ENCODE measurements at regions not wholly inside any gene's neighbourhood (a gene's known extent, or its start where the extent isn't known, plus 50 kb on each side); places are given as distances from the start of the nearest gene placed in this dataset.

- TF ChIP-seq ZBTB25 (CRISPR knock-in tag; IDR thresholded peaks at IDR 0.05): peak; percentile 74; the same call in 1 of the 2 replicates
- peak; percentile 46; the same call in 1 of the 2 replicates for TF ChIP-seq ZNF740 (CRISPR knock-in tag; IDR thresholded peaks at IDR 0.05)
- no peak for TF ChIP-seq ZNF7 (CRISPR knock-in tag; IDR thresholded peaks at IDR 0.05)
- no peak for TF ChIP-seq ZNF333 (CRISPR knock-in tag; IDR thresholded peaks at IDR 0.05; ENCODE audit: borderline replicate concordance)
- TF ChIP-seq PCBP2 (optimal IDR thresholded peaks at IDR 0.05; ENCODE audit: low read depth, low read length, poor library complexity, severe bottlenecking): no peak
- TF ChIP-seq GFI1 (CRISPR knock-in tag; IDR thresholded peaks at IDR 0.05; ENCODE audit: borderline replicate concordance): peak; percentile 36; the same call in 1 of the 2 replicates
- peak; percentile 98 for TF ChIP-seq ZNF580 (CRISPR knock-in tag; IDR thresholded peaks at IDR 0.05; ENCODE audit: borderline replicate concordance, low read depth)
- peak; percentile 93 for TF ChIP-seq BRCA1 (CRISPR knock-in tag; IDR thresholded peaks at IDR 0.05)
- no peak for TF ChIP-seq SNRNP70 (IDR thresholded peaks at IDR 0.05; ENCODE audit: low read depth, low read length)
- peak; percentile 96; the same call in 1 of the 2 replicates for TF ChIP-seq ZNF124 (CRISPR knock-in tag; IDR thresholded peaks at IDR 0.05)
- TF ChIP-seq ISL2 (CRISPR knock-in tag; IDR thresholded peaks at IDR 0.05): peak; percentile 79; the same call in 1 of the 2 replicates
- TF ChIP-seq ZNF33A (CRISPR knock-in tag; IDR thresholded peaks at IDR 0.05; ENCODE audit: borderline replicate concordance): no peak
- TF ChIP-seq FOXP1 (IDR thresholded peaks at IDR 0.05): no peak
- TF ChIP-seq FOXP1 (CRISPR knock-in tag; IDR thresholded peaks at IDR 0.05): no peak
- TF ChIP-seq KLF13 (CRISPR knock-in tag; IDR thresholded peaks at IDR 0.05): no peak
- TF ChIP-seq MBNL3 (CRISPR knock-in tag; conservative IDR thresholded peaks at IDR 0.05): no peak
- TF ChIP-seq ELK4 (CRISPR knock-in tag; IDR thresholded peaks at IDR 0.05; ENCODE audit: borderline replicate concordance): no peak
- TF ChIP-seq ATF4 (CRISPR knock-in tag; IDR thresholded peaks at IDR 0.05): peak in 1 of 2 experiments; percentile 56; a peak in 2 of 4 replicates
- TF ChIP-seq JARID2 (CRISPR knock-in tag; IDR thresholded peaks at IDR 0.05; ENCODE audit: insufficient replicate concordance): no peak
- TF ChIP-seq, protein P1, sequence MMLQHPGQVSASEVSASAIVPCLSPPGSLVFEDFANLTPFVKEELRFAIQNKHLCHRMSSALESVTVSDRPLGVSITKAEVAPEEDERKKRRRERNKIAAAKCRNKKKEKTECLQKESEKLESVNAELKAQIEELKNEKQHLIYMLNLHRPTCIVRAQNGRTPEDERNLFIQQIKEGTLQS (CRISPR knock-in tag; IDR thresholded peaks at IDR 0.05): no peak; the same call in 1 of the 2 replicates
- TF ChIP-seq KLF11 (CRISPR knock-in tag; IDR thresholded peaks at IDR 0.05): no peak
- 0 out of 2 replicates have a peak, but pooled peaks have one; percentile 15 for TF ChIP-seq TOE1 (CRISPR knock-in tag; IDR thresholded peaks at IDR 0.05)
- no peak for TF ChIP-seq ZFAT (CRISPR knock-in tag; conservative IDR thresholded peaks at IDR 0.05)
- no peak for TF ChIP-seq ZNF34 (CRISPR knock-in tag; IDR thresholded peaks at IDR 0.05; ENCODE audit: borderline replicate concordance)
- no peak for TF ChIP-seq ZNF570 (CRISPR knock-in tag; IDR thresholded peaks at IDR 0.05; ENCODE audit: borderline replicate concordance)
- TF ChIP-seq ZNF564 (CRISPR knock-in tag; IDR thresholded peaks at IDR 0.05): 0 out of 2 replicates have a peak, but pooled peaks have one; percentile 25
- peak; percentile 94 for TF ChIP-seq ZNF766 (CRISPR knock-in tag; IDR thresholded peaks at IDR 0.05; ENCODE audit: borderline replicate concordance)
- TF ChIP-seq SIX4 (CRISPR knock-in tag; IDR thresholded peaks at IDR 0.05): no peak
These were observed 72.6 kb upstream of the ZNF184 start (continued) for GRCh38 chr6:27545271-27546046.

All from HepG2 (cell line).